ENCODE measurements at regions not wholly inside any gene's neighbourhood (a gene's known extent, or its start where the extent isn't known, plus 50 kb on each side); places are given as distances from the start of the nearest gene placed in this dataset.

GRCh38 chr18:41323044-41323443 is 632.0 kb upstream of the PIK3C3 start:
- Histone ChIP-seq H3K9me2 (replicated peaks; ENCODE audit: insufficient read depth, low read length) (no peaks in the 10 kb centered on the region), H3F3A (ENCODE audit: insufficient read depth) (no peaks in the 10 kb centered on the region), H3K36me3 (ENCODE audit: low read length) (no peaks in the 10 kb centered on the region), H3K4me2 (ENCODE audit: low read depth, low read length, poor library complexity, severe bottlenecking) (no peak overlapping the region), H2AFZ (ENCODE audit: low read depth, low read length, severe bottlenecking) (no peak overlapping the region), H3K27ac (ENCODE audit: low read depth, low read length) (no peak overlapping the region), H4K20me1 (ENCODE audit: low read depth, low read length) (no peaks in the 10 kb centered on the region), H3K27me3 (ENCODE audit: low read length) (no peaks in the 10 kb centered on the region), H3K9ac (ENCODE audit: low read length) (no peak overlapping the region), H3K9me3 (ENCODE audit: insufficient read depth, low read length) (no peaks in the 10 kb centered on the region), H3K4me3 (ENCODE audit: insufficient read depth, low read length, poor library complexity, severe bottlenecking) (no peak overlapping the region), H3K79me2 (ENCODE audit: insufficient read depth, low read length) (no peaks in the 10 kb centered on the region)
- TF ChIP-seq EZH2phosphoT487 (conservative IDR thresholded peaks at IDR 0.05; ENCODE audit: low read length) (no peak), CTCF (IDR thresholded peaks at IDR 0.05; ENCODE audit: insufficient read depth, low read length, poor library complexity, severe bottlenecking) (no peak)

- H3K27ac ChIP-seq (ENCODE audit: low read depth, low read length), result no peak overlapping the region
- H3K9ac ChIP-seq (ENCODE audit: low read length), result no peak overlapping the region
- H2AFZ ChIP-seq (ENCODE audit: low read depth, low read length, severe bottlenecking), result no peak overlapping the region
- no peak overlapping the region for H3K4me3 ChIP-seq (ENCODE audit: insufficient read depth, low read length, poor library complexity, severe bottlenecking)
- no peak overlapping the region for H3K4me2 ChIP-seq (ENCODE audit: low read depth, low read length, poor library complexity, severe bottlenecking)
- no peaks in the 10 kb centered on the region for H3K36me3 ChIP-seq (ENCODE audit: low read length)
- H3K9me2 ChIP-seq (replicated peaks; ENCODE audit: insufficient read depth, low read length), result no peaks in the 10 kb centered on the region
- H3K9me3 ChIP-seq (ENCODE audit: insufficient read depth, low read length), result peaks cover 6% of the 10 kb centered on the region; the same call in 1 of the 2 replicates
- H3F3A ChIP-seq (ENCODE audit: insufficient read depth), result no peaks in the 10 kb centered on the region
- TF ChIP-seq CTCF (IDR thresholded peaks at IDR 0.05; ENCODE audit: insufficient read depth, low read length, poor library complexity, severe bottlenecking), result no peak
- no peak for TF ChIP-seq EZH2phosphoT487 (conservative IDR thresholded peaks at IDR 0.05; ENCODE audit: low read length)
- no peaks in the 10 kb centered on the region for H3K27me3 ChIP-seq (ENCODE audit: low read length)
- no peaks in the 10 kb centered on the region for H4K20me1 ChIP-seq (ENCODE audit: low read depth, low read length)
- H3K79me2 ChIP-seq (ENCODE audit: insufficient read depth, low read length), result no peaks in the 10 kb centered on the region
Observed at GRCh38 chr18:41320100-41320499, 634.9 kb upstream of the PIK3C3 start.

GRCh38 chr18:41315134-41315533 is 639.9 kb upstream of the PIK3C3 start:
- Histone ChIP-seq H3K9ac (ENCODE audit: low read length) (no peak overlapping the region), H3K27me3 (ENCODE audit: low read length) (no peaks in the 10 kb centered on the region), H3K27ac (ENCODE audit: low read depth, low read length) (no peak overlapping the region), H4K20me1 (ENCODE audit: low read depth, low read length) (no peaks in the 10 kb centered on the region), H3F3A (ENCODE audit: insufficient read depth) (no peaks in the 10 kb centered on the region), H3K4me2 (ENCODE audit: low read depth, low read length, poor library complexity, severe bottlenecking) (no peak overlapping the region), H3K9me2 (replicated peaks; ENCODE audit: insufficient read depth, low read length) (no peaks in the 10 kb centered on the region), H3K79me2 (ENCODE audit: insufficient read depth, low read length) (no peaks in the 10 kb centered on the region), H3K4me3 (ENCODE audit: insufficient read depth, low read length, poor library complexity, severe bottlenecking) (no peak overlapping the region), H2AFZ (ENCODE audit: low read depth, low read length, severe bottlenecking) (no peak overlapping the region), H3K36me3 (ENCODE audit: low read length) (no peaks in the 10 kb centered on the region), H3K9me3 (ENCODE audit: insufficient read depth, low read length) (peaks cover 13% of the 10 kb centered on the region; the same call in 1 of the 2 replicates)
- TF ChIP-seq CTCF (IDR thresholded peaks at IDR 0.05; ENCODE audit: insufficient read depth, low read length, poor library complexity, severe bottlenecking), result no peak
- TF ChIP-seq EZH2phosphoT487 (conservative IDR thresholded peaks at IDR 0.05; ENCODE audit: low read length), result no peak

Data from SU-DHL-6 (cell line).